GM20431 (cell line): ENCODE measurements at regions not wholly inside any gene's neighbourhood (a gene's known extent, or its start where the extent isn't known, plus 50 kb on each side); places are given as distances from the start of the nearest gene placed in this dataset.
"Not testable (repeated sequence)": the region's sequence is repeated elsewhere in the genome, so short reads cannot be mapped to it uniquely, and the experiment has no call there.

Source experiments
- in situ Hi-C: fragments of 300-500 bp; cut with MseI, MboI; formaldehyde crosslinking; loops from one replicate; pipeline ENCODE4 v1.15.0; 2020; ENCODE audit warnings: low sequenced_read_pairs; ENCODE audit not compliant: unreplicated experiment

DNA sequence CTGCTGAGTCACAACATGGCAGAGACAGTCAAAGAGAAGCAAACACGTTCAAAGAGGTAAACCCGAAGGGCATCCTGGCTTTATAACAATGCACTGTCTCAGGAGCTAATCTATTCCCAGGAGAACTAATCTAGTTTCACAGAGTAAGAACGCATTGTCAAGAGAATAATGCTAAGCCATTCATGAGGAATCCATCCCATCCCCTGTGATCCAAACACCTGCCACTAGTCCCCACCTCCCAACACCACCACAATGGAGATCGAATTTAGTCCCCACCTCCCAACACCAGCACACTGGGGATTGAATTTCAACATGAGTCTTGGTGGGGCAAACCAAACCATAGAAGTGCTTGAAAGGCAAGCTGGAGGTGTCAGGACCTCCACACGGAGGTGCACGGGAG, 231.5 kb upstream of the ID4 start:
- in situ Hi-C loops: no loop called here

DNA sequence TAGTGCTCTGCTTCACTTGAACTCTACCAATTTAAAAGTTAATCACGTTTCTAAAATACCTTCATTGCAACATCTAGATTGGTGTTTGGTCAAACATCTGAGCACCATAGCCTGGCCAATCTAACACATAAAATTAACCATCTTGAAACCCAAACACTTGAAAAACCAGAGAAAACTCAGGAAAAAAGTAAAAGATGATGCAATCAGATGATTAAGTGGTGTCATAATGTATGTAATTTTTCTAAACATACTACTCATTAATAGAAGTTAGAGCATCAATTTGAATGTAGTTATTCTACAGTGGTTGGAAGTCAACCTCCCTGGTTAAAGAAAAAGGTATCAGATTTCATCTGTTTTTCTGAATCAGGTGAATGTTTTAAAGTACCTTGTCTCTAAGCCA, 228.6 kb upstream of the ID4 start:
- in situ Hi-C loops: no loop called here

DNA sequence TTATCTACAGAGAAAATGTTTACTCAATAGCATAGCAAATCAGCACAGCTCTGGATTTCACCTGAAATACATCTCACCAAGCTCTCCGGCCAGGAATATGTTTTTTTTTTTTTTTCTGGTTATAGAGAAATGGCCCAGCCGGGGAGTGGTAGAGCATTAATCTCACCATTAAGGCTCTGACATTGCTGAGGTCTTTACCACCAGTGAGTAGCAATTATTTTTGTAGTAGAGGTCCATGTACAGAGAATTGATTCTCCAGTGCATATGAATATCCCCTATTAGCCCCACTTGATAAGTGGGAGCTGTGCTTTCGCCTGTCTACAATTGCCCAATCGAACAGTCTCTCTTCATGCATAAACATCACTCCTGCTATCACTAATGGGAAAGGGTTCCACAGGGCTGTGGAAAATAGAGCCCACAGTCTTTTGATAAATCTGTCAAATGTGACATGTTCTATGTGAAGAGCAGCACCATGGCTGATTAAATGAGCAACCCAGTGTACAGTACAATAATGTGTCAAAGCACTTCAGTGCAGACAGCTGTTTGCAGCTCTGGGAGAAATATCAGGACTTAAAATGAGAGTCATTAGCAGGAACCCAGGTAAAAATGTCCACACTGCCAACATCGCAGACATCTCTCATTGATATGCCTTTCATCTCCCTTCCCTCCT, 227.1 kb upstream of the ID4 start:
- in situ Hi-C loops: no loop called here

- in situ Hi-C loops: not testable (repeated sequence)
These were observed 224.3 kb upstream of the ID4 start for GRCh38 chr6:19612672-19613466.

- in situ Hi-C loops: no loop called here
These were observed 223.5 kb upstream of the ID4 start for GRCh38 chr6:19613678-19614077.

GRCh38 chr6:19616022-19616421, 221.1 kb upstream of the ID4 start:
- in situ Hi-C loops: no loop called here

DNA sequence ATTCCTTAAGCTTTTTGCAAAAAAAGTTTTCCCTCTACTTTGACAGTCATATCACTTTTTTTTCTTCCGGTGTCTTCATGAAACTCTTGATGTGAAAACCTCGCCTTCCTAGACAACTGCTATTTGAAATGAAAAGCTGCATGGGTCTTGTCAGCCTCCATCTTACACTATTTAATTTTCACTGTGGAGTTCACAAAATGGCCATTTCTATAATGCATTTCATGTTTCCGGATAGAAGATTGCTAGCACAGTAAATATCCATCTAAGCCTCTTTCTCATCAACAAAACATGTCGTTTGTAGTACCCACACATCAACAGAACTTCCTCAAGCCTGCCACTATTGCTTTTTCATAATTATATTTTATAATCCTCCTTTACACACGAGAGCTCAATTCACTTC, 204.9 kb upstream of the ID4 start:
- in situ Hi-C loops: no loop called here

- in situ Hi-C loops: no loop called here
These were observed 204.4 kb upstream of the ID4 start for GRCh38 chr6:19632786-19633185.

GRCh38 chr6:19635728-19636127, 201.4 kb upstream of the ID4 start:
- in situ Hi-C loops: no loop called here

- in situ Hi-C loops: no loop called here
These were observed 200.2 kb upstream of the ID4 start for GRCh38 chr6:19637010-19637409.

DNA sequence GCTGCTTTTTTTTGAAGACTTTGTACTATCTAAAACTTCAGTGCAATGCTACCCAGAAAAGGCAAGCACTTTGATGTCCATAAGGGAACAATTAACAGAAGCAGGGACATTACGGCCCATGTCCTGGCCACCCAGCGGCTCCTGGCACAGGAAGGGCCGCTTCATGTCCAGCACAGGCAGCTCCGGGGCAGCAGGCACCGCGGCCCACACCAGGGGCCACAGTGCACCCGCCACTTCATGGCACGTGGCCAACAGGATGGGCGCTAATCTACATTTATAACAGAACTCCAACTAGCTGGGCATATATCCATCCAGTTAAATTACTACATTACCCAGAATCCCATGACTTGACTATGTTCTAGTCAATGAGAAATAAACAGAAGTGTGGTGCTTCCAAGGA, 198.2 kb upstream of the ID4 start:
- in situ Hi-C loops: no loop called here

DNA sequence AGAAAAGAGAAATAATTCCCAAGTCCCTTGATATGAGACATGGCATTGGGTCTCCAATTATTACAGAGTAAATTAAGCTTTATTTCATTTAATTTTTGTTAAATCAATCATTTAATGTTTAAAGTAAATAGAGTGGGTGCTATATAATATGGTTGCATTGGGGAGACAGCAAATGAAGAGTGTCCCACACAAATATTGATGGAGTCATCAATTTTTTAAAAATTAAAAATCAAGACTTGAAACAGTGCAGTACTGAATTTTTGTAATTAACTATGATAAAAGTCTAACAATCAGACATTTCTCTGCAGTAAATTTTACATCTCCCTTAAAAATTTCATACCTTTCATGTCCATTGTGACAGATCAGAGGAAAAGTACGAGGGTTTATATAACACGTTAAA, 193.9 kb upstream of the ID4 start:
- in situ Hi-C loops: no loop called here

- in situ Hi-C loops: no loop called here
These were observed 193.5 kb upstream of the ID4 start for GRCh38 chr6:19643713-19644112.

DNA sequence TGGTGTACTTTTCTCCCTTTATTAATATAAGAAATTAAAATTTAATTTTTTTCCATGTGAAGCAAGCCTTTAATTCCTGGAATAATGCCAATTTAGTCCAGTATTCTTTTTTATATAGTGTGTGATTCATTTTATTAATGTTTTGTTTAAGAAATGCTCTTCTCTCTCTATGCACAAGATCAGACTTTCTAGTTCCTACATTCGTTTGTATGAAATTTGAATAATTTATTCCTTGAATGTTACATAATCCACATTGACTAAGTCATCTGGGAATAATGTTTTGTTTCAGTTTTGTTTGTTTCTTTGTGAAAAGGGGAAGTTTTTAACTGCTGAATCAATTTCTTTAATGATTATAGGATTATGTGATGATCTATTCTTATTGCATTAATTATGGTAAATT, 181.4 kb upstream of the ID4 start:
- in situ Hi-C loops: no loop called here

GRCh38 chr6:19660123-19660910, 176.9 kb upstream of the ID4 start:
- in situ Hi-C loops: no loop called here

DNA sequence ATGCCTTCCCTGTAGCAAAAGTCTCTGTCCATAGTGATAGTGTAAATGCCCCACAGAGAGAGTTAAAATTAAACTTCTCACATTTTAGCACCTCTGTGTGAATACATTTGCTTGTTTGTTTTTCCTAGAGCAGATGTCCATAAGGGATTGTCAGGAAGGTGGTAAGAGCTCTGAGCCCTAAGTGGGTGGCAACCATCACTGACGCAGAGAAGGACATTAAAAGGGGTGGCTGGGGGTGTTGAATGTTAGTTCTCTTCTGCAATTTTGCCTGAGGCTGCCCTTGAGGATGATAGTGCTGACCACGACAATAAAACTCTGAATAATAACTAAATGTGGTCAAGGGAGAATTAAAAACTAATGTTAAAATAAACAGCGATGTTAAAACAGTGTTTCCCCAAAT, 174.3 kb upstream of the ID4 start:
- in situ Hi-C loops: no loop called here

GRCh38 chr6:19663479-19663878, 173.7 kb upstream of the ID4 start:
- in situ Hi-C loops: no loop called here

DNA sequence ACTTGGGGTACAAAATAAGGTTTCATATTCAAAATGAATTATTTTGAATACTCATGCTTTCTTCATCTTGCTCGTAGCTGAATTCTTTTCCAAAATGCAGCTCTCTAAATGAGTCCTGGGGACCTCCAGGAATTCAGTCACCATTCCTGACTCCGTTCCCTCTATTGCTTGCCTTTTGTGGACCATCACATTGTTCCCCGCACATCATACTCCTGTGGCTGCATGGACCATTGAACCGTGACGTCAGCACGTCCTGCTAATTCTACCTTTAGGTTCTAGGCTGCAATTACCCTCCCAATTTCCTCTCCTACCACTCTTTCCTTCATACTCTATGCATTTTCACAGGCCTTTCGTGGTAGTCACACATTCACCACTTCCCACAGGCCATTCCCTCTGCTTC, 173.1 kb upstream of the ID4 start:
- in situ Hi-C loops: no loop called here

GRCh38 chr6:19664878-19665612, 172.1 kb upstream of the ID4 start:
- in situ Hi-C loops: no loop called here

GRCh38 chr6:19665613-19665909, 171.6 kb upstream of the ID4 start:
- in situ Hi-C loops: no loop called here

DNA sequence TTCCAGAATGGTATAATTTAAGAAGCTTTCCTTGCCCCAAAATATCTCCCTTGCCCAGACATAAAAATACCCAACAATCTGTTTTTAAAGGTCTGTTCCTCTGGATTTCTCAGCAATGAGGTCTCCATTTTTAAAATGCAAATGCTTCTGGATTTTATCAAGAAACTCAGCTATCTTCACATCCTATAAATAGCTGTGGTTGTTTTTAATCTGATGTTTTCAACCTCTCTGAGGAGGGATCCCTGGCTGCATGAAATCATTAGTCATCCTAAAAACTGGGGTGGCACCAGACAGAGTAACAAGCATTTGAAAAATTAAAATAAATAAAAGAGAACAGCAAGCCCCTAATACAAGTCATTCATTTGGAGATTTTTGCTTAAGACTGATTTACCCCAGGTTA, 168.5 kb upstream of the ID4 start:
- in situ Hi-C loops: no loop called here
